ENCODE measurements at regions not wholly inside any gene's neighbourhood (a gene's known extent, or its start where the extent isn't known, plus 50 kb on each side); places are given as distances from the start of the nearest gene placed in this dataset.

DNA sequence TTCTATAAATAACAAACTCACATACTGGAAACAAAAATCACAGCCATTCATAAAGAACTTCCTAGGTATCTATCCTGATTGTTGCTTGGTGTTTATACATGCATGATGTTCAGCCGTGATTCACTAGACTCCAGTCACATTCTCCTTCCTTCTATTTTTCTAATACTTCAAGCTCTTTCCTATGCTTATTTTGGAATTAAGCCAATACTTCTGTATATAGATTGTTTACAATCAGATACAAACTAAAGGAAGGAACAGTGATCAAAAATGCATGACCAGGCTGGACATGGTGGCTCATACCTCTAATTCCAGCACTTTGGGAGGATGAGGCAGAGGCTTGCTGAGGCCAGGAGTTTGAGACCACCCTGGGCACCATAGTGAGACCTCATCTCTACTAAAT is 377.5 kb upstream of the IRAK1BP1 start:
- TF ChIP-seq, protein P1, sequence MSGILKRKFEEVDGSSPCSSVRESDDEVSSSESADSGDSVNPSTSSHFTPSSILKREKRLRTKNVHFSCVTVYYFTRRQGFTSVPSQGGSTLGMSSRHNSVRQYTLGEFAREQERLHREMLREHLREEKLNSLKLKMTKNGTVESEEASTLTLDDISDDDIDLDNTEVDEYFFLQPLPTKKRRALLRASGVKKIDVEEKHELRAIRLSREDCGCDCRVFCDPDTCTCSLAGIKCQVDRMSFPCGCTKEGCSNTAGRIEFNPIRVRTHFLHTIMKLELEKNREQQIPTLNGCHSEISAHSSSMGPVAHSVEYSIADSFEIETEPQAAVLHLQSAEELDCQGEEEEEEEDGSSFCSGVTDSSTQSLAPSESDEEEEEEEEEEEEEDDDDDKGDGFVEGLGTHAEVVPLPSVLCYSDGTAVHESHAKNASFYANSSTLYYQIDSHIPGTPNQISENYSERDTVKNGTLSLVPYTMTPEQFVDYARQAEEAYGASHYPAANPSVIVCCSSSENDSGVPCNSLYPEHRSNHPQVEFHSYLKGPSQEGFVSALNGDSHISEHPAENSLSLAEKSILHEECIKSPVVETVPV (CRISPR knock-in tag; IDR thresholded peaks at IDR 0.05): no peak
- TF ChIP-seq, protein P2, sequence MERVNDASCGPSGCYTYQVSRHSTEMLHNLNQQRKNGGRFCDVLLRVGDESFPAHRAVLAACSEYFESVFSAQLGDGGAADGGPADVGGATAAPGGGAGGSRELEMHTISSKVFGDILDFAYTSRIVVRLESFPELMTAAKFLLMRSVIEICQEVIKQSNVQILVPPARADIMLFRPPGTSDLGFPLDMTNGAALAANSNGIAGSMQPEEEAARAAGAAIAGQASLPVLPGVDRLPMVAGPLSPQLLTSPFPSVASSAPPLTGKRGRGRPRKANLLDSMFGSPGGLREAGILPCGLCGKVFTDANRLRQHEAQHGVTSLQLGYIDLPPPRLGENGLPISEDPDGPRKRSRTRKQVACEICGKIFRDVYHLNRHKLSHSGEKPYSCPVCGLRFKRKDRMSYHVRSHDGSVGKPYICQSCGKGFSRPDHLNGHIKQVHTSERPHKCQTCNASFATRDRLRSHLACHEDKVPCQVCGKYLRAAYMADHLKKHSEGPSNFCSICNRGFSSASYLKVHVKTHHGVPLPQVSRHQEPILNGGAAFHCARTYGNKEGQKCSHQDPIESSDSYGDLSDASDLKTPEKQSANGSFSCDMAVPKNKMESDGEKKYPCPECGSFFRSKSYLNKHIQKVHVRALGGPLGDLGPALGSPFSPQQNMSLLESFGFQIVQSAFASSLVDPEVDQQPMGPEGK (CRISPR knock-in tag; IDR thresholded peaks at IDR 0.05; ENCODE audit: borderline replicate concordance): no peak
- no peak for TF ChIP-seq ARNTL (CRISPR knock-in tag; IDR thresholded peaks at IDR 0.05; ENCODE audit: borderline replicate concordance, low read depth)
- TF ChIP-seq GLIS3 (CRISPR knock-in tag; IDR thresholded peaks at IDR 0.05): no peak
- no peak for TF ChIP-seq ZNF8 (CRISPR knock-in tag; IDR thresholded peaks at IDR 0.05)
- no peak for TF ChIP-seq ISL1 (CRISPR knock-in tag; IDR thresholded peaks at IDR 0.05)
- TF ChIP-seq CSDC2 (CRISPR knock-in tag; IDR thresholded peaks at IDR 0.05): no peak
- TF ChIP-seq, protein P3, sequence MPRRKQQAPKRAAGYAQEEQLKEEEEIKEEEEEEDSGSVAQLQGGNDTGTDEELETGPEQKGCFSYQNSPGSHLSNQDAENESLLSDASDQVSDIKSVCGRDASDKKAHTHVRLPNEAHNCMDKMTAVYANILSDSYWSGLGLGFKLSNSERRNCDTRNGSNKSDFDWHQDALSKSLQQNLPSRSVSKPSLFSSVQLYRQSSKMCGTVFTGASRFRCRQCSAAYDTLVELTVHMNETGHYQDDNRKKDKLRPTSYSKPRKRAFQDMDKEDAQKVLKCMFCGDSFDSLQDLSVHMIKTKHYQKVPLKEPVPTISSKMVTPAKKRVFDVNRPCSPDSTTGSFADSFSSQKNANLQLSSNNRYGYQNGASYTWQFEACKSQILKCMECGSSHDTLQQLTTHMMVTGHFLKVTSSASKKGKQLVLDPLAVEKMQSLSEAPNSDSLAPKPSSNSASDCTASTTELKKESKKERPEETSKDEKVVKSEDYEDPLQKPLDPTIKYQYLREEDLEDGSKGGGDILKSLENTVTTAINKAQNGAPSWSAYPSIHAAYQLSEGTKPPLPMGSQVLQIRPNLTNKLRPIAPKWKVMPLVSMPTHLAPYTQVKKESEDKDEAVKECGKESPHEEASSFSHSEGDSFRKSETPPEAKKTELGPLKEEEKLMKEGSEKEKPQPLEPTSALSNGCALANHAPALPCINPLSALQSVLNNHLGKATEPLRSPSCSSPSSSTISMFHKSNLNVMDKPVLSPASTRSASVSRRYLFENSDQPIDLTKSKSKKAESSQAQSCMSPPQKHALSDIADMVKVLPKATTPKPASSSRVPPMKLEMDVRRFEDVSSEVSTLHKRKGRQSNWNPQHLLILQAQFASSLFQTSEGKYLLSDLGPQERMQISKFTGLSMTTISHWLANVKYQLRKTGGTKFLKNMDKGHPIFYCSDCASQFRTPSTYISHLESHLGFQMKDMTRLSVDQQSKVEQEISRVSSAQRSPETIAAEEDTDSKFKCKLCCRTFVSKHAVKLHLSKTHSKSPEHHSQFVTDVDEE (CRISPR knock-in tag; IDR thresholded peaks at IDR 0.05): no peak
- no peak for TF ChIP-seq ZFP3 (CRISPR knock-in tag; IDR thresholded peaks at IDR 0.05)
- no peak for TF ChIP-seq ZFP30 (CRISPR knock-in tag; IDR thresholded peaks at IDR 0.05)
- TF ChIP-seq ESRRG (CRISPR knock-in tag; IDR thresholded peaks at IDR 0.05): no peak
- TF ChIP-seq RARB (CRISPR knock-in tag; IDR thresholded peaks at IDR 0.05): no peak
- TF ChIP-seq SNAI2 (CRISPR knock-in tag; IDR thresholded peaks at IDR 0.05): no peak
- TF ChIP-seq TOX (CRISPR knock-in tag; IDR thresholded peaks at IDR 0.05; ENCODE audit: borderline replicate concordance): no peak

Data from SK-N-SH treated with all-trans-retinoic acid at 6 μM for 48 hours (cell line).